ENCODE measurements at regions not wholly inside any gene's neighbourhood (a gene's known extent, or its start where the extent isn't known, plus 50 kb on each side); places are given as distances from the start of the nearest gene placed in this dataset.
"Not testable (repeated sequence)": the region's sequence is repeated elsewhere in the genome, so short reads cannot be mapped to it uniquely, and the experiment has no call there.

GRCh38 chr6:86153521-86153920 is 510.8 kb upstream of the SYNCRIP start:
- no peak for DNase-seq
- intact Hi-C loops (cut with micrococcal nuclease): no loop called here
- Mint-ChIP-seq H3K36me3 (ENCODE audit: low read depth) (no peaks in the 10 kb centered on the region), H3K27me3 (no peaks in the 10 kb centered on the region), H3K27ac (no peak overlapping the region), H3K9me3 (no peaks in the 10 kb centered on the region), H3K4me1 (no peaks in the 10 kb centered on the region), H3K4me3 (no peak overlapping the region)

- intact Hi-C loops (cut with micrococcal nuclease): no loop called here
- Mint-ChIP-seq H3K9me3 (no peaks in the 10 kb centered on the region), H3K4me3 (no peak overlapping the region), H3K36me3 (ENCODE audit: low read depth) (no peaks in the 10 kb centered on the region), H3K27me3 (no peaks in the 10 kb centered on the region), H3K27ac (no peak overlapping the region), H3K4me1 (no peaks in the 10 kb centered on the region)
- no peak for DNase-seq
These were observed 509.9 kb upstream of the SYNCRIP start for GRCh38 chr6:86152546-86152945.

GRCh38 chr6:86148586-86148985 is 505.9 kb upstream of the SYNCRIP start:
- DNase-seq: no peak
- Mint-ChIP-seq H3K27me3 (no peaks in the 10 kb centered on the region), H3K36me3 (ENCODE audit: low read depth) (no peaks in the 10 kb centered on the region), H3K4me1 (no peaks in the 10 kb centered on the region), H3K4me3 (no peak overlapping the region), H3K27ac (no peak overlapping the region), H3K9me3 (no peaks in the 10 kb centered on the region)
- intact Hi-C loops (cut with micrococcal nuclease): no loop called here

- DNase-seq: no peak
- Mint-ChIP-seq H3K4me1 (no peaks in the 10 kb centered on the region), H3K36me3 (ENCODE audit: low read depth) (no peaks in the 10 kb centered on the region), H3K27ac (no peak overlapping the region), H3K9me3 (no peaks in the 10 kb centered on the region), H3K27me3 (no peaks in the 10 kb centered on the region), H3K4me3 (no peak overlapping the region)
- intact Hi-C loops (cut with micrococcal nuclease): no loop called here
These were observed 505.2 kb upstream of the SYNCRIP start for GRCh38 chr6:86147859-86148258.

GRCh38 chr6:86147311-86147710 is 504.6 kb upstream of the SYNCRIP start:
- intact Hi-C loops (cut with micrococcal nuclease): no loop called here
- Mint-ChIP-seq H3K9me3 (no peaks in the 10 kb centered on the region), H3K27me3 (no peaks in the 10 kb centered on the region), H3K27ac (no peak overlapping the region), H3K4me1 (no peaks in the 10 kb centered on the region), H3K36me3 (ENCODE audit: low read depth) (no peaks in the 10 kb centered on the region), H3K4me3 (no peak overlapping the region)
- DNase-seq: no peak

- H3K27me3 Mint-ChIP-seq; intact Hi-C loops (cut with micrococcal nuclease); H3K27ac Mint-ChIP-seq; H3K36me3 Mint-ChIP-seq (ENCODE audit: low read depth); DNase-seq; H3K4me3 Mint-ChIP-seq; H3K9me3 Mint-ChIP-seq; H3K4me1 Mint-ChIP-seq: not testable (repeated sequence)
These were observed 504.1 kb upstream of the SYNCRIP start for GRCh38 chr6:86146751-86147150.

GRCh38 chr6:86142326-86142725 is 499.6 kb upstream of the SYNCRIP start:
- no peaks in the 10 kb centered on the region for H3K36me3 Mint-ChIP-seq (ENCODE audit: low read depth)
- H3K4me3 Mint-ChIP-seq: no peak overlapping the region
- intact Hi-C loops (cut with micrococcal nuclease): no loop called here
- H3K27ac Mint-ChIP-seq: no peak overlapping the region
- H3K9me3 Mint-ChIP-seq: no peaks in the 10 kb centered on the region
- no peaks in the 10 kb centered on the region for H3K4me1 Mint-ChIP-seq
- no peaks in the 10 kb centered on the region for H3K27me3 Mint-ChIP-seq
- DNase-seq: no peak

- Mint-ChIP-seq H3K4me3 (no peak overlapping the region), H3K36me3 (ENCODE audit: low read depth) (no peaks in the 10 kb centered on the region), H3K27me3 (no peaks in the 10 kb centered on the region), H3K27ac (no peak overlapping the region), H3K9me3 (peaks cover 10% of the 10 kb centered on the region), H3K4me1 (no peaks in the 10 kb centered on the region)
- intact Hi-C loops (cut with micrococcal nuclease): no loop called here
- DNase-seq: no peak
These were observed 485.6 kb upstream of the SYNCRIP start for GRCh38 chr6:86128130-86128814.

GRCh38 chr6:86122086-86122485 is 479.4 kb upstream of the SYNCRIP start:
- Mint-ChIP-seq H3K4me1 (no peaks in the 10 kb centered on the region), H3K4me3 (no peak overlapping the region), H3K9me3 (no peaks in the 10 kb centered on the region), H3K27me3 (no peaks in the 10 kb centered on the region), H3K36me3 (ENCODE audit: low read depth) (no peaks in the 10 kb centered on the region), H3K27ac (no peak overlapping the region)
- intact Hi-C loops (cut with micrococcal nuclease): no loop called here
- no peak for DNase-seq

GRCh38 chr6:86118271-86118670 is 475.6 kb upstream of the SYNCRIP start:
- intact Hi-C loops (cut with micrococcal nuclease): no loop called here
- Mint-ChIP-seq H3K4me3 (no peak overlapping the region), H3K27ac (no peak overlapping the region), H3K27me3 (no peaks in the 10 kb centered on the region), H3K9me3 (no peaks in the 10 kb centered on the region), H3K36me3 (ENCODE audit: low read depth) (no peaks in the 10 kb centered on the region), H3K4me1 (no peaks in the 10 kb centered on the region)
- no peak for DNase-seq

- no peak for DNase-seq
- Mint-ChIP-seq H3K9me3 (peaks cover 3% of the 10 kb centered on the region), H3K27ac (no peak overlapping the region), H3K4me3 (no peak overlapping the region), H3K27me3 (no peaks in the 10 kb centered on the region), H3K36me3 (ENCODE audit: low read depth) (no peaks in the 10 kb centered on the region), H3K4me1 (no peaks in the 10 kb centered on the region)
- intact Hi-C loops (cut with micrococcal nuclease): no loop called here
These were observed 465.3 kb upstream of the SYNCRIP start for GRCh38 chr6:86107985-86108384.

- Mint-ChIP-seq H3K4me1 (no peaks in the 10 kb centered on the region), H3K4me3 (no peak overlapping the region), H3K36me3 (ENCODE audit: low read depth) (no peaks in the 10 kb centered on the region), H3K9me3 (peaks cover 6% of the 10 kb centered on the region), H3K27me3 (no peaks in the 10 kb centered on the region), H3K27ac (no peak overlapping the region)
- intact Hi-C loops (cut with micrococcal nuclease): no loop called here
- DNase-seq: no peak
These were observed 445.3 kb upstream of the SYNCRIP start for GRCh38 chr6:86087954-86088353.

- Mint-ChIP-seq H3K9me3 (no peaks in the 10 kb centered on the region), H3K27me3 (no peaks in the 10 kb centered on the region), H3K36me3 (ENCODE audit: low read depth) (no peaks in the 10 kb centered on the region), H3K27ac (no peak overlapping the region), H3K4me3 (no peak overlapping the region), H3K4me1 (no peaks in the 10 kb centered on the region)
- no peak for DNase-seq
- intact Hi-C loops (cut with micrococcal nuclease): no loop called here
These were observed 437.3 kb upstream of the SYNCRIP start for GRCh38 chr6:86079938-86080337.

GRCh38 chr6:86070151-86070550 is 427.5 kb upstream of the SYNCRIP start:
- no peaks in the 10 kb centered on the region for H3K36me3 Mint-ChIP-seq (ENCODE audit: low read depth)
- H3K4me1 Mint-ChIP-seq: no peaks in the 10 kb centered on the region
- no peak for DNase-seq
- intact Hi-C loops (cut with micrococcal nuclease): no loop called here
- no peak overlapping the region for H3K4me3 Mint-ChIP-seq
- no peak overlapping the region for H3K27ac Mint-ChIP-seq
- H3K27me3 Mint-ChIP-seq: no peaks in the 10 kb centered on the region
- H3K9me3 Mint-ChIP-seq: no peaks in the 10 kb centered on the region

GRCh38 chr6:86065002-86065401 is 422.3 kb upstream of the SYNCRIP start:
- H3K4me3 Mint-ChIP-seq; intact Hi-C loops (cut with micrococcal nuclease); H3K9me3 Mint-ChIP-seq; H3K36me3 Mint-ChIP-seq (ENCODE audit: low read depth); DNase-seq; H3K27ac Mint-ChIP-seq; H3K4me1 Mint-ChIP-seq; H3K27me3 Mint-ChIP-seq: not testable (repeated sequence)
